ENCODE measurements at regions not wholly inside any gene's neighbourhood (a gene's known extent, or its start where the extent isn't known, plus 50 kb on each side); places are given as distances from the start of the nearest gene placed in this dataset.

DNA sequence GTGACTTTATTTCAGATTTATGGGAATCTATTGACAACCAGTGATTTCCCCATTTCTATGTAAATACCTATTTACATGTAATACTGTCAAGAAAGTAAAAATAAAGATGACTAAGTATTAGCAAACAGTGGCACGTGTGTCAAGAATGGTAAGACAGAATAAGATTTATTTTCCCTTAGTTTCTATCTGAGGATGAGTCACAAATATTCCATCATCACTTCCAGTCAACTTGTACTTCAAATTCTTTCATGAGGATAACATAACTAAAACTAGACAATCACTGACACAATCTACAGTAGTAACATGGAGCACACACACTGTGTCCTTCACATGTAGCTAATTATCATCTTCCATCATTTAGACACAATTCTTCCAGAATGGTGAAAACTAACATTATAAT lies 625.3 kb upstream of the PCDH7 start:
- TF ChIP-seq EZH2 (IDR thresholded peaks at IDR 0.05; ENCODE audit: borderline replicate concordance) (no peak), EZH2phosphoT487 (IDR thresholded peaks at IDR 0.05; ENCODE audit: low read depth, severe bottlenecking, unreplicated experiment) (no peak)
- TF ChIP-seq, protein P1, sequence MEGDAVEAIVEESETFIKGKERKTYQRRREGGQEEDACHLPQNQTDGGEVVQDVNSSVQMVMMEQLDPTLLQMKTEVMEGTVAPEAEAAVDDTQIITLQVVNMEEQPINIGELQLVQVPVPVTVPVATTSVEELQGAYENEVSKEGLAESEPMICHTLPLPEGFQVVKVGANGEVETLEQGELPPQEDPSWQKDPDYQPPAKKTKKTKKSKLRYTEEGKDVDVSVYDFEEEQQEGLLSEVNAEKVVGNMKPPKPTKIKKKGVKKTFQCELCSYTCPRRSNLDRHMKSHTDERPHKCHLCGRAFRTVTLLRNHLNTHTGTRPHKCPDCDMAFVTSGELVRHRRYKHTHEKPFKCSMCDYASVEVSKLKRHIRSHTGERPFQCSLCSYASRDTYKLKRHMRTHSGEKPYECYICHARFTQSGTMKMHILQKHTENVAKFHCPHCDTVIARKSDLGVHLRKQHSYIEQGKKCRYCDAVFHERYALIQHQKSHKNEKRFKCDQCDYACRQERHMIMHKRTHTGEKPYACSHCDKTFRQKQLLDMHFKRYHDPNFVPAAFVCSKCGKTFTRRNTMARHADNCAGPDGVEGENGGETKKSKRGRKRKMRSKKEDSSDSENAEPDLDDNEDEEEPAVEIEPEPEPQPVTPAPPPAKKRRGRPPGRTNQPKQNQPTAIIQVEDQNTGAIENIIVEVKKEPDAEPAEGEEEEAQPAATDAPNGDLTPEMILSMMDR (IDR thresholded peaks at IDR 0.05; ENCODE audit: poor library complexity), result no peak

All from hepatocyte (in vitro differentiated cells).